PC-3 (cell line): ENCODE measurements at regions not wholly inside any gene's neighbourhood (a gene's known extent, or its start where the extent isn't known, plus 50 kb on each side); places are given as distances from the start of the nearest gene placed in this dataset.

Experiments
- CTCF ChIP-seq: fragments of 300-600 bp; sonication (generic); conservative IDR thresholded peaks from 2 replicates; pipeline ENCODE4 v1.5.1; 2017; ENCODE audit warnings: antibody characterized with exemption, low read depth, mild to moderate bottlenecking, low read length
- EZH2 ChIP-seq: fragments of 300-600 bp; sonication (generic); IDR thresholded peaks from one replicate; pipeline ENCODE4 v1.6.1; 2017; ENCODE audit warnings: antibody characterized with exemption, mild to moderate bottlenecking, low read length; ENCODE audit not compliant: unreplicated experiment

- TF ChIP-seq EZH2 (no peak), CTCF (no peak)
These were observed 160.6 kb upstream of the POU1F1 start for GRCh38 chr3:87436781-87437543.
